GM18858 (cell line): ENCODE measurements at regions not wholly inside any gene's neighbourhood (a gene's known extent, or its start where the extent isn't known, plus 50 kb on each side); places are given as distances from the start of the nearest gene placed in this dataset.

ENCODE experiments used
- ATAC-seq: cut with Tn5 transposase; IDR thresholded peaks from one replicate; pipeline ENCODE4 v1.9.1; 2021; ENCODE audit not compliant: unreplicated experiment

GRCh38 chr13:34515201-34515600 lies 426.9 kb upstream of the NBEA start:
- no peak for ATAC-seq

- no peak for ATAC-seq
Measured at GRCh38 chr13:34521171-34521570, 420.9 kb upstream of the NBEA start.

- no peak for ATAC-seq
Measured at GRCh38 chr13:34522808-34523207, 419.3 kb upstream of the NBEA start.

- ATAC-seq: no peak
Measured at GRCh38 chr13:34523406-34523805, 418.7 kb upstream of the NBEA start.

- ATAC-seq: no peak
Measured at GRCh38 chr13:34533941-34534340, 408.1 kb upstream of the NBEA start.

- ATAC-seq: no peak
Measured at GRCh38 chr13:34542321-34542720, 399.7 kb upstream of the NBEA start.

GRCh38 chr13:34543836-34544235 lies 398.2 kb upstream of the NBEA start:
- no peak for ATAC-seq

- no peak for ATAC-seq
Measured at GRCh38 chr13:34545461-34545860, 396.6 kb upstream of the NBEA start.

GRCh38 chr13:34546344-34547250 lies 395.5 kb upstream of the NBEA start:
- no peak for ATAC-seq

GRCh38 chr13:34547929-34548328 lies 394.1 kb upstream of the NBEA start:
- no peak for ATAC-seq

GRCh38 chr13:34553376-34553775 lies 388.7 kb upstream of the NBEA start:
- no peak for ATAC-seq

- no peak for ATAC-seq
Measured at GRCh38 chr13:34555988-34556387, 386.1 kb upstream of the NBEA start.

- ATAC-seq: no peak
Measured at GRCh38 chr13:34561033-34561432, 381.0 kb upstream of the NBEA start.

GRCh38 chr13:34567597-34567996 lies 374.5 kb upstream of the NBEA start:
- no peak for ATAC-seq

GRCh38 chr13:34570698-34571353 lies 371.2 kb upstream of the NBEA start:
- ATAC-seq: no peak

- ATAC-seq: no peak
Measured at GRCh38 chr13:34571716-34572115, 370.4 kb upstream of the NBEA start.

GRCh38 chr13:34577051-34577450 lies 365.0 kb upstream of the NBEA start:
- ATAC-seq: no peak

- ATAC-seq: no peak
Measured at GRCh38 chr13:34578471-34578870, 363.6 kb upstream of the NBEA start.

GRCh38 chr13:34578917-34579316 lies 363.2 kb upstream of the NBEA start:
- ATAC-seq: no peak

- no peak for ATAC-seq
Measured at GRCh38 chr13:34583181-34583580, 358.9 kb upstream of the NBEA start.

GRCh38 chr13:34587576-34587975 lies 354.5 kb upstream of the NBEA start:
- no peak for ATAC-seq

- no peak for ATAC-seq
Measured at GRCh38 chr13:34588362-34588761, 353.7 kb upstream of the NBEA start.
